IMR-90 (cell line): ENCODE measurements at regions not wholly inside any gene's neighbourhood (a gene's known extent, or its start where the extent isn't known, plus 50 kb on each side); places are given as distances from the start of the nearest gene placed in this dataset.

Experiments
- ATAC-seq: fragments of 200-7000 bp; cut with Tn5 transposase; 2 replicates; pipeline ENCODE4 v1.9.1; 2020; ENCODE audit warnings: low read depth, mild to moderate bottlenecking, moderate library complexity
- BruUV-seq: library from RNA; stranded (reverse); fragments of 400-500 nt; replicated peaks from 2 replicates; lab custom pipeline; 2021; lab: Mats Ljungman, UMichigan
- CTCF ChIA-PET: fragments of 300-600 bp; formaldehyde crosslinking; extraction: SDS; loops from one replicate; lab custom pipeline; 2021; ENCODE audit warnings: antibody characterized with exemption; lab: Yijun Ruan, JAX
- POLR2A ChIA-PET: fragments of 300-600 bp; sonication (Branson Sonifier 250); formaldehyde crosslinking; loops from one replicate; lab custom pipeline; 2022; ENCODE audit warnings: antibody characterized with exemption; ENCODE audit not compliant: unreplicated experiment; lab: Charles Lee
- DNase-seq: peaks from one replicate; pipeline ENCODE4 v3.0.0; 2013
- H2AFZ ChIP-seq: replicated peaks from 2 replicates; pipeline ENCODE3; 2013; ENCODE audit warnings: low read length, mild to moderate bottlenecking; ENCODE audit not compliant: poor library complexity
- H2AK5ac ChIP-seq: 2 replicates; pipeline ENCODE4 v1.6.1; 2013; ENCODE audit warnings: low read depth, low read length, inconsistent platforms
- H2AK9ac ChIP-seq: replicated peaks from 2 replicates; pipeline ENCODE3; 2013; ENCODE audit warnings: mild to moderate bottlenecking, low read depth, low read length, moderate library complexity; ENCODE audit not compliant: poor library complexity
- H2BK120ac ChIP-seq: 2 replicates; pipeline ENCODE4 v1.6.1; 2013; ENCODE audit warnings: low read depth, low read length, inconsistent platforms
- H2BK15ac ChIP-seq: 3 replicates; pipeline ENCODE4 v1.6.1; 2013; ENCODE audit warnings: low read depth, low read length, inconsistent platforms
- H2BK20ac ChIP-seq: 2 replicates; pipeline ENCODE4 v1.6.1; 2013; ENCODE audit warnings: low read depth, mild to moderate bottlenecking, inconsistent platforms, low read length, moderate library complexity
- H2BK5ac ChIP-seq: 2 replicates; pipeline ENCODE4 v1.6.1; 2013; ENCODE audit warnings: mild to moderate bottlenecking, low read depth, low read length, inconsistent platforms; ENCODE audit not compliant: poor library complexity, severe bottlenecking
- H3K14ac ChIP-seq: replicated peaks from 2 replicates; pipeline ENCODE4 v1.6.1; 2013; ENCODE audit warnings: low read depth, low read length, inconsistent platforms
- H3K18ac ChIP-seq: 2 replicates; pipeline ENCODE4 v1.6.1; 2013; ENCODE audit warnings: low read depth, low read length, control low read depth
- H3K23ac ChIP-seq: 2 replicates; pipeline ENCODE4 v1.6.1; 2013; ENCODE audit warnings: low read depth, low read length, inconsistent platforms
- H3K27ac ChIP-seq: 2 replicates; pipeline ENCODE4 v1.5.1; 2013; ENCODE audit warnings: mild to moderate bottlenecking, control low read depth, low read length; ENCODE audit not compliant: insufficient read depth
- H3K27me3 ChIP-seq: 2 replicates; pipeline ENCODE4 v1.6.1; 2013; ENCODE audit warnings: low read length; ENCODE audit not compliant: control insufficient read depth, insufficient read depth
- H3K36me3 ChIP-seq: 2 replicates; pipeline ENCODE4 v1.6.1; 2013; ENCODE audit warnings: low read length, mixed read lengths; ENCODE audit not compliant: control insufficient read depth, insufficient read depth
- H3K4ac ChIP-seq: 2 replicates; pipeline ENCODE4 v1.6.1; 2013; ENCODE audit warnings: low read depth, low read length, inconsistent platforms
- H3K4me1 ChIP-seq: 2 replicates; pipeline ENCODE4 v1.6.1; 2013; ENCODE audit warnings: low read length, mixed read lengths; ENCODE audit not compliant: control insufficient read depth, insufficient read depth
- H3K4me2 ChIP-seq: 2 replicates; pipeline ENCODE4 v1.6.1; 2013; ENCODE audit warnings: low read depth, mild to moderate bottlenecking, control low read depth, low read length, moderate library complexity
- H3K4me3 ChIP-seq: 2 replicates; pipeline ENCODE4 v1.5.1; 2013; ENCODE audit warnings: low read depth, mild to moderate bottlenecking, control low read depth, low read length, moderate library complexity; ENCODE audit not compliant: insufficient read depth
- H3K56ac ChIP-seq: 2 replicates; pipeline ENCODE4 v1.6.1; 2013; ENCODE audit warnings: low read length, inconsistent platforms; ENCODE audit not compliant: insufficient read depth; ENCODE audit errors: extremely low read depth
- H3K79me1 ChIP-seq, 2 experiments: 2 replicates each; pipeline ENCODE4 v1.6.1; 2013; ENCODE audit warnings: low read length in 2 of 2, inconsistent platforms in 1 of 2, low read depth in 1 of 2
- H3K9ac ChIP-seq: 2 replicates; pipeline ENCODE4 v1.6.1; 2013; ENCODE audit warnings: low read depth, low read length, control low read depth
- H3K9me1 ChIP-seq: 2 replicates; pipeline ENCODE4 v1.6.1; 2013; ENCODE audit warnings: low read length, inconsistent platforms; ENCODE audit not compliant: insufficient read depth
- H3K9me3 ChIP-seq: 2 replicates; pipeline ENCODE4 v1.6.1; 2013; ENCODE audit warnings: low read length; ENCODE audit not compliant: control insufficient read depth, insufficient read depth
- H4K20me1 ChIP-seq: 2 replicates; pipeline ENCODE4 v1.6.1; 2013; ENCODE audit warnings: low read length, inconsistent platforms; ENCODE audit not compliant: insufficient read depth
- H4K5ac ChIP-seq: 2 replicates; pipeline ENCODE4 v1.6.1; 2013; ENCODE audit warnings: mild to moderate bottlenecking, low read depth, low read length, control low read depth
- H4K8ac ChIP-seq, 2 experiments: 2 replicates each; pipeline ENCODE4 v1.6.1; 2013; ENCODE audit warnings: low read depth in 2 of 2, low read length in 2 of 2, control low read depth in 1 of 2, inconsistent platforms in 1 of 2
- H4K91ac ChIP-seq: 2 replicates; pipeline ENCODE4 v1.6.1; 2013; ENCODE audit warnings: low read depth, low read length, inconsistent platforms; ENCODE audit not compliant: insufficient read depth
- BHLHE40 ChIP-seq: fragments of 150-350 bp; IDR thresholded peaks from 2 replicates; pipeline ENCODE4 v1.6.1; 2016; ENCODE audit warnings: mild to moderate bottlenecking, low read depth, low read length
- CEBPB ChIP-seq: IDR thresholded peaks from 2 replicates; pipeline ENCODE4 v1.6.1; 2012; ENCODE audit warnings: low read depth, low read length, improper control_type of control experiment
- CHD1 ChIP-seq: IDR thresholded peaks from 2 replicates; pipeline ENCODE4 v1.6.1; 2012; ENCODE audit warnings: low read depth, low read length, improper control_type of control experiment
- CTCF ChIP-seq: conservative IDR thresholded peaks from 2 replicates; pipeline ENCODE4 v1.5.1; 2012; ENCODE audit warnings: mild to moderate bottlenecking, low read depth, low read length, improper control_type of control experiment
- ELK1 ChIP-seq: fragments of 150-350 bp; IDR thresholded peaks from 2 replicates; pipeline ENCODE4 v1.6.1; 2016; ENCODE audit warnings: low read depth, mild to moderate bottlenecking, low read length, moderate library complexity, borderline replicate concordance
- FOS ChIP-seq: fragments of 150-350 bp; IDR thresholded peaks from 2 replicates; pipeline ENCODE4 v1.6.1; 2016; ENCODE audit warnings: low read depth, low read length
- MAFK ChIP-seq: IDR thresholded peaks from 2 replicates; pipeline ENCODE4 v1.6.1; 2012; ENCODE audit warnings: low read depth, low read length, improper control_type of control experiment
- MAZ ChIP-seq: IDR thresholded peaks from 2 replicates; pipeline ENCODE4 v1.6.1; 2012; ENCODE audit warnings: low read depth, mild to moderate bottlenecking, low read length, improper control_type of control experiment, moderate library complexity, borderline replicate concordance
- MXI1 ChIP-seq: IDR thresholded peaks from 2 replicates; pipeline ENCODE4 v1.6.1; 2012; ENCODE audit warnings: low read depth, mild to moderate bottlenecking, low read length, moderate library complexity, borderline replicate concordance
- NFE2L2 ChIP-seq: fragments of 150-350 bp; IDR thresholded peaks from 2 replicates; pipeline ENCODE4 v1.6.1; 2016; ENCODE audit warnings: low read depth, mild to moderate bottlenecking, low read length
- POLR2A ChIP-seq: IDR thresholded peaks from 2 replicates; pipeline ENCODE4 v1.6.1; 2012; ENCODE audit warnings: mild to moderate bottlenecking, low read depth, low read length
- RAD21 ChIP-seq: IDR thresholded peaks from 2 replicates; pipeline ENCODE4 v1.6.1; 2012; ENCODE audit warnings: low read length, improper control_type of control experiment
- RCOR1 ChIP-seq: IDR thresholded peaks from 2 replicates; pipeline ENCODE4 v1.6.1; 2012; ENCODE audit warnings: mild to moderate bottlenecking, low read length, improper control_type of control experiment; ENCODE audit not compliant: insufficient replicate concordance
- RFX5 ChIP-seq: IDR thresholded peaks from 2 replicates; pipeline ENCODE4 v1.8.0; 2012; ENCODE audit warnings: low read depth, mild to moderate bottlenecking, low read length, moderate library complexity
- SMC3 ChIP-seq: fragments of 150-350 bp; IDR thresholded peaks from 2 replicates; pipeline ENCODE4 v1.6.1; 2016; ENCODE audit warnings: low read depth, mild to moderate bottlenecking, antibody characterized with exemption, low read length, moderate library complexity
- WGBS, 2 experiments: methylation state at CpG; one replicate each; pipeline versions ENCODE4 v1.1.5 to v1.1.7; 2013; ENCODE audit warnings: missing lambda C conversion rate in 2 of 2; ENCODE audit not compliant: insufficient read length in 1 of 2; ENCODE audit errors: extremely low coverage in 2 of 2; 5-methylcytosine and 5-hydroxymethylcytosine counted together
- dilution Hi-C: fragments of 300-500 bp; cut with HindIII; formaldehyde crosslinking; loops from one replicate; pipeline ENCODE4 v1.14.3; 2018; ENCODE audit warnings: low sequenced_read_pairs; ENCODE audit not compliant: unreplicated experiment
- in situ Hi-C: fragments of 300-500 bp; cut with MboI; formaldehyde crosslinking; loops from 3 replicates; pipeline ENCODE4 v1.14.3; 2019; ENCODE audit warnings: low sequenced_read_pairs, inconsistent platforms, mixed read lengths
- intact Hi-C: fragments of 100-400 bp; cut with micrococcal nuclease; formaldehyde crosslinking; loops from 2 replicates; pipeline ENCODE4 v1.10.0; 2022
- TF ChIP-seq, protein P1 (sequence below): fragments of 150-350 bp; IDR thresholded peaks from 2 replicates; pipeline ENCODE4 v1.6.1; 2017; ENCODE audit warnings: mild to moderate bottlenecking, antibody characterized with exemption, low read length, low read depth

DNA sequence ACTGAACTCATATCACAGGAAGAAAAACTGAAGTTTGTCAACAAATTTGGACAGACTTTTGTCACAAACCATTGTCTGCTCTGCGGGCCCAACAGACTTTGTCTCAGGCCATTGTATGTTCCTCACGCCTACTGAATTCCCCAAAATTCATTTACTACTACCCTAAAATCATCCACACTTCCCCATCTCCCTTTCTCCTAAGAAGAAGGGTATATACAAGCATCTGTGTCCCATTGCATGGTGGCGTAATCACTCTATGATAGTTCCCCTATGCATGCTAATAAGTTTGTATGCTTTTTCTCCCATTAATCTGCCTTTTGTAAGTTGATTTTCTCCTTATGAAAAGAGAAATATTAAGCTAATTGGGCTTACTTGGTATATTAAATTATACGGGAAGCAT, 54.9 kb upstream of the ATF3 start:
- Histone ChIP-seq H2BK120ac (no peak overlapping the region), H3K36me3 (no peaks in the 10 kb centered on the region), H4K20me1 (no peaks in the 10 kb centered on the region), H3K18ac (no peak overlapping the region), H3K79me1 (0 out of 4 replicates have a peak, but pooled peaks cover 0 to 4% of the 10 kb centered on the region in 2 experiments), H2BK5ac (no peak overlapping the region), H3K4me2 (no peak overlapping the region), H3K4me1 (no peaks in the 10 kb centered on the region; the same call in 1 of the 2 replicates), H2BK20ac (no peak overlapping the region), H2BK15ac (no peak overlapping the region), H3K27ac (no peak overlapping the region), H4K91ac (no peak overlapping the region), H4K5ac (no peak overlapping the region), H2AK5ac (no peak overlapping the region), H2AK9ac (no peak overlapping the region), H3K14ac (no peak overlapping the region), H3K23ac (no peak overlapping the region), H3K4me3 (no peak overlapping the region), H3K4ac (no peak overlapping the region), H3K27me3 (peaks cover 2% of the 10 kb centered on the region), H3K9ac (no peak overlapping the region), H3K9me1 (no peaks in the 10 kb centered on the region), H3K9me3 (no peaks in the 10 kb centered on the region; the same call in 1 of the 2 replicates), H4K8ac (no peak overlapping the region), H3K56ac (no peak overlapping the region), H2AFZ (no peak overlapping the region)
- dilution Hi-C loops = no loop called here
- intact Hi-C loops = no loop called here
- ChIA-PET POLR2A (no interaction called here), CTCF (no interaction called here)
- TF ChIP-seq SMC3 = no peak
- no peak for TF ChIP-seq RAD21
- no peak for TF ChIP-seq BHLHE40
- no peak for TF ChIP-seq CHD1
- TF ChIP-seq RFX5 = no peak
- no peak for TF ChIP-seq MAZ
- no peak for TF ChIP-seq NFE2L2
- TF ChIP-seq POLR2A = no peak
- no peak for TF ChIP-seq FOS
- TF ChIP-seq, protein P1, sequence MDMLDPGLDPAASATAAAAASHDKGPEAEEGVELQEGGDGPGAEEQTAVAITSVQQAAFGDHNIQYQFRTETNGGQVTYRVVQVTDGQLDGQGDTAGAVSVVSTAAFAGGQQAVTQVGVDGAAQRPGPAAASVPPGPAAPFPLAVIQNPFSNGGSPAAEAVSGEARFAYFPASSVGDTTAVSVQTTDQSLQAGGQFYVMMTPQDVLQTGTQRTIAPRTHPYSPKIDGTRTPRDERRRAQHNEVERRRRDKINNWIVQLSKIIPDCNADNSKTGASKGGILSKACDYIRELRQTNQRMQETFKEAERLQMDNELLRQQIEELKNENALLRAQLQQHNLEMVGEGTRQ = no peak
- TF ChIP-seq ELK1 = no peak
- TF ChIP-seq CEBPB = no peak
- TF ChIP-seq MXI1 = no peak
- TF ChIP-seq CTCF = no peak
- TF ChIP-seq MAFK = no peak
- TF ChIP-seq RCOR1 = no peak
- ATAC-seq (no peak), DNase-seq (no peak)
- BruUV-seq = no TSS peak
- in situ Hi-C loops = no loop called here
- WGBS, 2 experiments = no CpG with 5 or more reads among the region's 4 CpGs
